Activated T-cell treated with anti-CD3 and anti-CD28 coated beads for 1 hour (primary cell): ENCODE measurements at regions not wholly inside any gene's neighbourhood (a gene's known extent, or its start where the extent isn't known, plus 50 kb on each side); places are given as distances from the start of the nearest gene placed in this dataset.

Source experiments
- DNase-seq: peaks from one replicate; pipeline ENCODE4 v3.0.0-alpha.2; 2020; ENCODE audit warnings: low read depth

- DNase-seq: no peak
These were observed 142.8 kb downstream of the CD8B2 start for GRCh38 chr2:106629981-106630380.

- DNase-seq: no peak
These were observed 144.1 kb downstream of the CD8B2 start for GRCh38 chr2:106631281-106631680.

- DNase-seq: no peak
These were observed 150.9 kb downstream of the CD8B2 start for GRCh38 chr2:106638043-106638442.

- DNase-seq: no peak
These were observed 151.4 kb downstream of the CD8B2 start for GRCh38 chr2:106638580-106638979.

GRCh38 chr2:106642679-106643078 is 155.5 kb downstream of the CD8B2 start:
- DNase-seq: no peak

- no peak for DNase-seq
These were observed 157.5 kb downstream of the CD8B2 start for GRCh38 chr2:106644623-106645022.

GRCh38 chr2:106646605-106647004 is 159.4 kb downstream of the CD8B2 start:
- DNase-seq: no peak

- no peak for DNase-seq
These were observed 162.1 kb downstream of the CD8B2 start for GRCh38 chr2:106649306-106649705.

GRCh38 chr2:106653465-106653864 is 166.3 kb downstream of the CD8B2 start:
- DNase-seq: no peak

GRCh38 chr2:106658616-106659015 is 171.5 kb downstream of the CD8B2 start:
- no peak for DNase-seq

- no peak for DNase-seq
These were observed 177.5 kb downstream of the CD8B2 start for GRCh38 chr2:106664669-106665068.

GRCh38 chr2:106667478-106668070 is 180.4 kb downstream of the CD8B2 start:
- no peak for DNase-seq

GRCh38 chr2:106685180-106685897 is 198.2 kb downstream of the CD8B2 start:
- DNase-seq: no peak

GRCh38 chr2:106686814-106687213 is 199.2 kb downstream of the ST6GAL2 start:
- DNase-seq: no peak

- DNase-seq: no peak
These were observed 190.9 kb downstream of the ST6GAL2 start for GRCh38 chr2:106694964-106695470.

GRCh38 chr2:106695919-106696318 is 190.0 kb downstream of the ST6GAL2 start:
- no peak for DNase-seq

- DNase-seq: no peak
These were observed 185.4 kb downstream of the ST6GAL2 start for GRCh38 chr2:106700616-106701015.

GRCh38 chr2:106701203-106702022 is 184.6 kb downstream of the ST6GAL2 start:
- DNase-seq: no peak

- no peak for DNase-seq
These were observed 182.8 kb downstream of the ST6GAL2 start for GRCh38 chr2:106703161-106703560.

- no peak for DNase-seq
These were observed 181.2 kb downstream of the ST6GAL2 start for GRCh38 chr2:106704798-106705197.

GRCh38 chr2:106705877-106706276 is 180.1 kb downstream of the ST6GAL2 start:
- DNase-seq: no peak

GRCh38 chr2:106706283-106706682 is 179.7 kb downstream of the ST6GAL2 start:
- no peak for DNase-seq

- DNase-seq: no peak
These were observed 177.8 kb downstream of the ST6GAL2 start for GRCh38 chr2:106708209-106708608.
